ENCODE measurements at regions not wholly inside any gene's neighbourhood (a gene's known extent, or its start where the extent isn't known, plus 50 kb on each side); places are given as distances from the start of the nearest gene placed in this dataset.

- H3K4me3 ChIP-seq (ENCODE audit: low read depth in 1 of 2, low read length in 2 of 2) = no peak overlapping the region
- no peaks in the 10 kb centered on the region for H3K36me3 ChIP-seq (ENCODE audit: control insufficient read depth in 1 of 2, insufficient read depth in 2 of 2, low read length in 2 of 2)
- no peaks in the 10 kb centered on the region for H3K27me3 ChIP-seq (ENCODE audit: control insufficient read depth in 1 of 2, insufficient read depth in 2 of 2, low read length in 2 of 2)
- H3K4me1 ChIP-seq (ENCODE audit: control insufficient read depth in 1 of 2, insufficient read depth in 2 of 2, low read length in 2 of 2) = no peaks in the 10 kb centered on the region
- H3K9me3 ChIP-seq (ENCODE audit: control insufficient read depth in 1 of 2, low read length in 2 of 2) = no peaks in the 10 kb centered on the region
- no peak overlapping the region for H3K27ac ChIP-seq (ENCODE audit: low read depth, low read length)
- H3K9ac ChIP-seq (ENCODE audit: low read depth in 1 of 2, low read length in 2 of 2) = no peak overlapping the region
Measured at GRCh38 chr2:192813341-192813740, 618.6 kb upstream of the TMEFF2 start.

DNA sequence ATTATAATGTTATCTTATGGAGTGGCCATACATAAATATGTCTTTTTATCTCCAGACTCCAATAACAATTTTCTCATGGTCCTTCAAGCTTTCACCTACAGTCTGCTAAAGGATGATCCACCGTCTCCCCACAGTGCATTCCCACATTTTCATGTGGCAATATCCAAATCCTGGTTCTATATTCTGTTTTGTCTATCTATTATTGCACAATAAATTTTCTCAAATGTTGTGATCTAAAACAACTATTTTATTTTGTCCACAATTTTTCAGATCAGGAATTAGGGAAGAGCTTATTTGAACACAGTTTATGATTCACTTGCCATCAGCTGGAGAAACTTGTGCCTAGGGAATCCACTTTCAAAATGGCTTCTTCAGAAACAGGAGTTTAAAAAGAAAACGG is 614.4 kb upstream of the TMEFF2 start:
- Histone ChIP-seq H3K4me1 (ENCODE audit: control insufficient read depth in 1 of 2, insufficient read depth in 2 of 2, low read length in 2 of 2) (no peaks in the 10 kb centered on the region), H3K4me3 (ENCODE audit: low read depth in 1 of 2, low read length in 2 of 2) (no peak overlapping the region), H3K27me3 (ENCODE audit: control insufficient read depth in 1 of 2, insufficient read depth in 2 of 2, low read length in 2 of 2) (no peaks in the 10 kb centered on the region), H3K9me3 (ENCODE audit: control insufficient read depth in 1 of 2, low read length in 2 of 2) (peaks cover 0 to 3% of the 10 kb centered on the region in 2 donors), H3K27ac (ENCODE audit: low read depth, low read length) (no peak overlapping the region), H3K9ac (ENCODE audit: low read depth in 1 of 2, low read length in 2 of 2) (no peak overlapping the region), H3K36me3 (ENCODE audit: control insufficient read depth in 1 of 2, insufficient read depth in 2 of 2, low read length in 2 of 2) (no peaks in the 10 kb centered on the region)

DNA sequence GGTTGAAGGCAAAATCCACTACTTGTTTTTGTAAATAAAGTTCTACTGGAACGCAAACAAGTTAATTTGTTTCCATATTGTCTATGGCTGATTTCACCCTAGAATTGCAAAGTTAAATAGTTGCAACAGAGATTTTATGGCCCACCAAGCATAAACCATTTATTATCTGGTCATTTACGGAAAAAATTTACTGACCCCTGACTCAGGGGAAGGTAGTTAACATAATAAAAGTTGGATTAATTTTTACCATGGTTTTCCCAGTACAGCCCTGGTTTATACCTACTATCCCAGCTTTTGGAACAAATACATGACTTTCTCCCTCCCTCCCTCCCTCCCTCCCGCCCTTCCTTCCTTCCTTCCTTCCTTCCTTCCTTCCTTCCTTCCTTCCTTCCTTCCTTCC is 588.9 kb upstream of the TMEFF2 start:
- Histone ChIP-seq H3K36me3 (ENCODE audit: control insufficient read depth in 1 of 2, insufficient read depth in 2 of 2, low read length in 2 of 2) (no peaks in the 10 kb centered on the region), H3K9ac (ENCODE audit: low read depth in 1 of 2, low read length in 2 of 2) (no peak overlapping the region), H3K4me3 (ENCODE audit: low read depth in 1 of 2, low read length in 2 of 2) (no peak overlapping the region), H3K27me3 (ENCODE audit: control insufficient read depth in 1 of 2, insufficient read depth in 2 of 2, low read length in 2 of 2) (no peaks in the 10 kb centered on the region), H3K4me1 (ENCODE audit: control insufficient read depth in 1 of 2, insufficient read depth in 2 of 2, low read length in 2 of 2) (no peaks in the 10 kb centered on the region), H3K27ac (ENCODE audit: low read depth, low read length) (no peak overlapping the region), H3K9me3 (ENCODE audit: control insufficient read depth in 1 of 2, low read length in 2 of 2) (no peaks in the 10 kb centered on the region)

DNA sequence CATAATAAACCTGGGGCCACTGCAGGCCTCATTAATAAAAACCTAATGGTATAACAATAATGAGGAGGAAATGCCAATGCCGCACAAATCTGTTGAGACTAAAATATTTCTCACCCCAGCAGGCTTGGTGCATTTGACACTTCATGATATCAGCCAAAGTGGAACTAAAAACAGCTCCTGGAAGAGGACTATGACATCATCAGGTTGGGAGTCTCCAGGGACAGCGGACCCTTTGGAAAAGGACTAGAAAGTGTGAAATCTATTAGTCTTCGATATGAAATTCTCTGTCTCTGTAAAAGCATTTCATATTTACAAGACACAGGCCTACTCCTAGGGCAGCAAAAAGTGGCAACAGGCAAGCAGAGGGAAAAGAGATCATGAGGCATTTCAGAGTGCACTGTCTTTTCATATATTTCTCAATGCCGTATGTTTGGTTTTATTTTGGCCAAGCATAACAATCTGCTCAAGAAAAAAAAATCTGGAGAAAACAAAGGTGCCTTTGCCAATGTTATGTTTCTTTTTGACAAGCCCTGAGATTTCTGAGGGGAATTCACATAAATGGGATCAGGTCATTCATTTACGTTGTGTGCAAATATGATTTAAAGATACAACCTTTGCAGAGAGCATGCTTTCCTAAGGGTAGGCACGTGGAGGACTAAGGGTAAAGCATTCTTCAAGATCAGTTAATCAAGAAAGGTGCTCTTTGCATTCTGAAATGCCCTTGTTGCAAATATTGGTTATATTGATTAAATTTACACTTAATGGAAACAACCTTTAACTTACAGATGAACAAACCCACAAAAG is 580.9 kb upstream of the TMEFF2 start:
- H3K36me3 ChIP-seq (ENCODE audit: control insufficient read depth in 1 of 2, insufficient read depth in 2 of 2, low read length in 2 of 2) = no peaks in the 10 kb centered on the region
- no peaks in the 10 kb centered on the region for H3K9me3 ChIP-seq (ENCODE audit: control insufficient read depth in 1 of 2, low read length in 2 of 2)
- H3K9ac ChIP-seq (ENCODE audit: low read depth in 1 of 2, low read length in 2 of 2) = no peak overlapping the region
- H3K27ac ChIP-seq (ENCODE audit: low read depth, low read length) = no peak overlapping the region
- no peaks in the 10 kb centered on the region for H3K4me1 ChIP-seq (ENCODE audit: control insufficient read depth in 1 of 2, insufficient read depth in 2 of 2, low read length in 2 of 2)
- no peaks in the 10 kb centered on the region for H3K27me3 ChIP-seq (ENCODE audit: control insufficient read depth in 1 of 2, insufficient read depth in 2 of 2, low read length in 2 of 2)
- H3K4me3 ChIP-seq (ENCODE audit: low read depth in 1 of 2, low read length in 2 of 2) = no peak overlapping the region

DNA sequence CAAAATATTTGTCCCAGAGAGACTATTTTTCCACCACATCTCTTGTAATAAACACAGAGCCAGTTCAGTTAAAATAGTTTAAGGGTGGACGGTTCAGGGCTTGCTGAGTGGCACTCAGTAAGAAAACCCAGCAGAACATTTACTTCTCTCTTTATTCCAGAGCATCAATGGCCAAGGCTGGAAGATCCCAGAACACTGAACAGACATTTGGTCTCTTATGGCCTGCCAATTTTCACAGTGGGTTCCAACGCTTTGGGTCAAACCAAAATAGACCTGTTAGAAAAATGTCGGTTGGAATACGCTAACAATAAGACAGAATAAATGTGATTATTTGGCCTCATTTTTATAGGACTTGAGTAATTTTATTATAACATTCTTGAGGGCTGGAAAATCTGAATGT is 580.3 kb upstream of the TMEFF2 start:
- H3K9ac ChIP-seq (ENCODE audit: low read depth in 1 of 2, low read length in 2 of 2) = no peak overlapping the region
- H3K4me3 ChIP-seq (ENCODE audit: low read depth in 1 of 2, low read length in 2 of 2) = no peak overlapping the region
- no peaks in the 10 kb centered on the region for H3K27me3 ChIP-seq (ENCODE audit: control insufficient read depth in 1 of 2, insufficient read depth in 2 of 2, low read length in 2 of 2)
- no peaks in the 10 kb centered on the region for H3K9me3 ChIP-seq (ENCODE audit: control insufficient read depth in 1 of 2, low read length in 2 of 2)
- H3K27ac ChIP-seq (ENCODE audit: low read depth, low read length) = no peak overlapping the region
- H3K36me3 ChIP-seq (ENCODE audit: control insufficient read depth in 1 of 2, insufficient read depth in 2 of 2, low read length in 2 of 2) = no peaks in the 10 kb centered on the region
- H3K4me1 ChIP-seq (ENCODE audit: control insufficient read depth in 1 of 2, insufficient read depth in 2 of 2, low read length in 2 of 2) = no peaks in the 10 kb centered on the region

- H3K4me3 ChIP-seq (ENCODE audit: low read depth in 1 of 2, low read length in 2 of 2) = no peak overlapping the region
- no peaks in the 10 kb centered on the region for H3K36me3 ChIP-seq (ENCODE audit: control insufficient read depth in 1 of 2, insufficient read depth in 2 of 2, low read length in 2 of 2)
- H3K9me3 ChIP-seq (ENCODE audit: control insufficient read depth in 1 of 2, low read length in 2 of 2) = no peaks in the 10 kb centered on the region
- no peak overlapping the region for H3K9ac ChIP-seq (ENCODE audit: low read depth in 1 of 2, low read length in 2 of 2)
- no peak overlapping the region for H3K27ac ChIP-seq (ENCODE audit: low read depth, low read length)
- H3K4me1 ChIP-seq (ENCODE audit: control insufficient read depth in 1 of 2, insufficient read depth in 2 of 2, low read length in 2 of 2) = no peaks in the 10 kb centered on the region
- no peaks in the 10 kb centered on the region for H3K27me3 ChIP-seq (ENCODE audit: control insufficient read depth in 1 of 2, insufficient read depth in 2 of 2, low read length in 2 of 2)
Measured at GRCh38 chr2:192773044-192773443, 578.3 kb upstream of the TMEFF2 start.

DNA sequence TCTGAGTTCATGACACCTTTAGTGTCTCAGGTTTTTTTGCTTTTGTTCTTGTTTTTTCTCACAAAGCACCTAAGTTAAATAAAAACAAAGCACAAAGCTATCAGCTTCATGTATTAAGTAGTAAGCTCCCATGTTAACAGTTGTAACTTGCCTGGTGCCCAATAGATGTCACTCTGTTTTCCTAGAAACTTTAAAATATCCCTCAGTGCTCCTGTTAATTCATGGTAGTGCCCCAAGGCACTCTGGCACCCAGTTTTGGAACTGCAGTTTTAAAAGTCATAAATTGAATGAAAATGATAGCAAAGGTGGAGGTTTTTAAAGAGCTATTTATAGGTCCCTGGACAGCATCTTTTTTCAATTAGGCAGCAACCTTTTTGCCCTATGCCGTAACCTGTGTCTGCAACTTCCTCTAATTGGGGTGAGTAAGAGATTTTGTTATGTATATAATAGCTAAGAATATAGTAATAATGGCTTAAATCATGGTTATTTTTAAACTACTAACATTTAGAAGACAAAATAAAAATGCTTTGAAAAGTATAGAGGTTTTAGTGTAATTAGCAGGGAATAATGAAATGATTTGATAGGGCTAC is 555.0 kb upstream of the TMEFF2 start:
- H3K4me3 ChIP-seq (ENCODE audit: low read depth in 1 of 2, low read length in 2 of 2) = no peak overlapping the region
- no peak overlapping the region for H3K27ac ChIP-seq (ENCODE audit: low read depth, low read length)
- H3K9ac ChIP-seq (ENCODE audit: low read depth in 1 of 2, low read length in 2 of 2) = no peak overlapping the region
- H3K36me3 ChIP-seq (ENCODE audit: control insufficient read depth in 1 of 2, insufficient read depth in 2 of 2, low read length in 2 of 2) = no peaks in the 10 kb centered on the region
- H3K9me3 ChIP-seq (ENCODE audit: control insufficient read depth in 1 of 2, low read length in 2 of 2) = no peaks in the 10 kb centered on the region
- no peaks in the 10 kb centered on the region for H3K4me1 ChIP-seq (ENCODE audit: control insufficient read depth in 1 of 2, insufficient read depth in 2 of 2, low read length in 2 of 2)
- no peaks in the 10 kb centered on the region for H3K27me3 ChIP-seq (ENCODE audit: control insufficient read depth in 1 of 2, insufficient read depth in 2 of 2, low read length in 2 of 2)

DNA sequence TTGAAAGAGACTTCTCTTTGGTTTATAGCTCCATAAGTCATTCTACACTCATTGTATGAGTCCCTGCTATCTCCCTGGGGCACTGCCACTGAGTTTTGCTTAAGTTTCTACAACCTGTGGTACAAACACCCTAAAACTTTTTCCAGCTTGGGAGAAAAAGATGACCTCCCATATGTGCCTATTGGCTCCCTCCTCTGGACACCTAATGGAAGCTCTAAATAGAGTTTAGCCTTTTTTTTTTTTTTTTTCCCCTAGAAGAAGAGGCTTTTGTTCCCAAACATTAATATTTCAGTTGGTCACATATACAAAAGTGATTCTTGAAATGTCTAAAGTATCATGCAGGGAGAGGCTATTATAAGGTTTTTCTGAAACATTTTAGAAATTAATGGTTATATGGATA is 547.2 kb upstream of the TMEFF2 start:
- H3K4me1 ChIP-seq (ENCODE audit: control insufficient read depth in 1 of 2, insufficient read depth in 2 of 2, low read length in 2 of 2) = no peaks in the 10 kb centered on the region
- no peak overlapping the region for H3K4me3 ChIP-seq (ENCODE audit: low read depth in 1 of 2, low read length in 2 of 2)
- no peak overlapping the region for H3K9ac ChIP-seq (ENCODE audit: low read depth in 1 of 2, low read length in 2 of 2)
- no peak overlapping the region for H3K27ac ChIP-seq (ENCODE audit: low read depth, low read length)
- no peaks in the 10 kb centered on the region for H3K36me3 ChIP-seq (ENCODE audit: control insufficient read depth in 1 of 2, insufficient read depth in 2 of 2, low read length in 2 of 2)
- no peaks in the 10 kb centered on the region for H3K9me3 ChIP-seq (ENCODE audit: control insufficient read depth in 1 of 2, low read length in 2 of 2)
- no peaks in the 10 kb centered on the region for H3K27me3 ChIP-seq (ENCODE audit: control insufficient read depth in 1 of 2, insufficient read depth in 2 of 2, low read length in 2 of 2)

DNA sequence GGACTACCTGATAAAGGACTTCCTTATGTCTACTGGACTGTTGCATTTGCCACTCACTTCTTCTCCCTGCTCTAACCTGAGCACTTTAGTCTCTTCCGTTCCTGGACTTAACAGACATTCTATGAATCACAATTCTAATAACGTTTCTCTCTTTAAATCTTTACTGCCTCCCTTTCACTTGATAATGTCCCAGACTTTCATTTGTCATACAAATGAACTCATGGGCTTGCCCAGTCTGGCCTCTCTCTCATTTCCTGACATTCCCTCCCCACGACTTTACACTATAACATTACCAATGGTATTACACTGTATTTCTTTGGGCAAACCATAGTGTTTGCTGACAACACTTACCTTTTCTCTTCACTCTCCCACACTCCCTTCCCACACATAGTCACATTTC is 540.7 kb upstream of the TMEFF2 start:
- no peak overlapping the region for H3K9ac ChIP-seq (ENCODE audit: low read depth in 1 of 2, low read length in 2 of 2)
- H3K9me3 ChIP-seq (ENCODE audit: control insufficient read depth in 1 of 2, low read length in 2 of 2) = no peaks in the 10 kb centered on the region
- no peaks in the 10 kb centered on the region for H3K36me3 ChIP-seq (ENCODE audit: control insufficient read depth in 1 of 2, insufficient read depth in 2 of 2, low read length in 2 of 2)
- H3K4me1 ChIP-seq (ENCODE audit: control insufficient read depth in 1 of 2, insufficient read depth in 2 of 2, low read length in 2 of 2) = no peaks in the 10 kb centered on the region
- no peaks in the 10 kb centered on the region for H3K27me3 ChIP-seq (ENCODE audit: control insufficient read depth in 1 of 2, insufficient read depth in 2 of 2, low read length in 2 of 2)
- H3K27ac ChIP-seq (ENCODE audit: low read depth, low read length) = no peak overlapping the region
- no peak overlapping the region for H3K4me3 ChIP-seq (ENCODE audit: low read depth in 1 of 2, low read length in 2 of 2)

DNA sequence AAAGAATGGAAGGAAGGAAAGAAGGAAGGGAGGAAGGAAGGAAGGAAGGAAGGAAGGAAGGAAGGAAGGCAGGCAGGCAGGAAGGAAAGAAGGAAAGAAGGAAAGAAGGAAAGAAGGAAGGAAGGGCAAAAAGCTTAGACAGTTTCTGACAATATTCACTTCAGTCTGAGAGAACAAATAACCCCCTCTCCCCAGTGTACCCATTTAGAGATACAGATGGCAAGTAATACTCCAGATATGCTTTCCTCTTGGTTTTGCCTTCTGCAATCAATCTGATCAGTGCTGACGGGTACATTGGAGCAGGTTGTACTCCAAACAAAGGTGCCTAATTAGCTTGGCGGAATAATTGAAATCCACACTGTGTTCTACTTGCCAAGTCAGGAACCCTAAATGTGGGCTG is 534.6 kb upstream of the TMEFF2 start:
- no peaks in the 10 kb centered on the region for H3K36me3 ChIP-seq (ENCODE audit: control insufficient read depth in 1 of 2, insufficient read depth in 2 of 2, low read length in 2 of 2)
- no peak overlapping the region for H3K9ac ChIP-seq (ENCODE audit: low read depth in 1 of 2, low read length in 2 of 2)
- H3K4me1 ChIP-seq (ENCODE audit: control insufficient read depth in 1 of 2, insufficient read depth in 2 of 2, low read length in 2 of 2) = no peaks in the 10 kb centered on the region

More for the DNA sequence above, 534.6 kb upstream of the TMEFF2 start:
- H3K9me3 ChIP-seq (ENCODE audit: control insufficient read depth in 1 of 2, low read length in 2 of 2) = no peaks in the 10 kb centered on the region
- no peaks in the 10 kb centered on the region for H3K27me3 ChIP-seq (ENCODE audit: control insufficient read depth in 1 of 2, insufficient read depth in 2 of 2, low read length in 2 of 2)
- H3K4me3 ChIP-seq (ENCODE audit: low read depth in 1 of 2, low read length in 2 of 2) = no peak overlapping the region
- H3K27ac ChIP-seq (ENCODE audit: low read depth, low read length) = no peak overlapping the region

Data from duodenal mucosa (tissue), 2 donors.